GM12801 (cell line): ENCODE measurements at regions not wholly inside any gene's neighbourhood (a gene's known extent, or its start where the extent isn't known, plus 50 kb on each side); places are given as distances from the start of the nearest gene placed in this dataset.

Experiments used
- TF ChIP-seq, protein P1 (sequence below): IDR thresholded peaks from one replicate; pipeline ENCODE4 v1.5.1; 2011; ENCODE audit warnings: control low read depth; ENCODE audit not compliant: insufficient read length; ENCODE audit errors: extremely low read depth

DNA sequence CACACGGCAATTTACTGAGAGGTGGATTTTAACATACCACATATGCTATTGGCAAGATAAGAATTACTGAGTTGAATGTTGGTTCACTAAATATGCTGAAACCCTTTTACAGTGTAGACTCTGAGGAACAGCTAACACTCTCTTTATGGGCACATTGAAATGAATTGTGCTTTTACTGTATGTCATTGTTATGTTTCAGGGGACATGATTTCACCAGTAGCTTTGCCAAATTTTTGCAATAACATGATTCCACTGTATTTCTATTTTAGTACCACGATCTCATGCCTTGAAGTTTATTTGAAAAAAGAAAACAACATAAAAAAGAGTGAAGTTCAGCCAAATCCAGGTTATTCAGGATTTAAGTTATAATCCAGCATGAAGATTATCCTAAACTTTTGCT is 188.5 kb downstream of the HLX start:
- TF ChIP-seq, protein P1, sequence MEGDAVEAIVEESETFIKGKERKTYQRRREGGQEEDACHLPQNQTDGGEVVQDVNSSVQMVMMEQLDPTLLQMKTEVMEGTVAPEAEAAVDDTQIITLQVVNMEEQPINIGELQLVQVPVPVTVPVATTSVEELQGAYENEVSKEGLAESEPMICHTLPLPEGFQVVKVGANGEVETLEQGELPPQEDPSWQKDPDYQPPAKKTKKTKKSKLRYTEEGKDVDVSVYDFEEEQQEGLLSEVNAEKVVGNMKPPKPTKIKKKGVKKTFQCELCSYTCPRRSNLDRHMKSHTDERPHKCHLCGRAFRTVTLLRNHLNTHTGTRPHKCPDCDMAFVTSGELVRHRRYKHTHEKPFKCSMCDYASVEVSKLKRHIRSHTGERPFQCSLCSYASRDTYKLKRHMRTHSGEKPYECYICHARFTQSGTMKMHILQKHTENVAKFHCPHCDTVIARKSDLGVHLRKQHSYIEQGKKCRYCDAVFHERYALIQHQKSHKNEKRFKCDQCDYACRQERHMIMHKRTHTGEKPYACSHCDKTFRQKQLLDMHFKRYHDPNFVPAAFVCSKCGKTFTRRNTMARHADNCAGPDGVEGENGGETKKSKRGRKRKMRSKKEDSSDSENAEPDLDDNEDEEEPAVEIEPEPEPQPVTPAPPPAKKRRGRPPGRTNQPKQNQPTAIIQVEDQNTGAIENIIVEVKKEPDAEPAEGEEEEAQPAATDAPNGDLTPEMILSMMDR: no peak

DNA sequence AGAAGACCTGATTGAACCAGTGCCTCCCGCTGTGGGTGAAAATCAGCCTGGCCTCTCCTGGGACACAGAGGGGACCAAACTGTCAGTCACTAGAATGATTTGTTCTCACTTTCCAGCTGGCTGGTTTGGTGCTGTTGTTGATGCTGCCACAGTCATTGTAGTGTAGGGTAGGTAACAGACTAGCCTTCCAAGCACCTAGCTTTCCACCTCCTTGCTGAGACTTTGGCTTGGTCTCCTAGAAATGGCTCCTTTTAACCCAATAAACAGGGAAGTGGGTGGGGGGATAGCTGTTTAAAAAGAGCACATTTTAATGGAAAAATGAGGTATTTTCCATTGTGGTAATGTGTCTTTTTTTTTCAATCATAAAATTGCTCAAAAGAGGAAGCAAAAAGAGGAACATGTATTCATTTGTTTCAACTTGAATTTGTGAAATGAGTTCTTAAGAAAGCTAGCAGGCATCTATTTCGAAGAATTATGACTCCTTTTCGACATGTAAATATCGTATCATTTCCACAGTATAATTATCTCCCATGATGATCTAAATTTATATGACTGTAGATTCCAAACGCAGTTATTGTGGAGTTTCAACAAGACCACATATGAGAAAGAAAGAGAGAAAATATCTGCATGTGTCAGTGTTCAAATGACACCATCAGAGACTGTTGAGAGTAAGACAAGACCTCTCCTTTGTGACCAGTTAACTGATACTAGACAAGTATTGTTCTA is 190.1 kb downstream of the HLX start:
- TF ChIP-seq, protein P1: no peak

DNA sequence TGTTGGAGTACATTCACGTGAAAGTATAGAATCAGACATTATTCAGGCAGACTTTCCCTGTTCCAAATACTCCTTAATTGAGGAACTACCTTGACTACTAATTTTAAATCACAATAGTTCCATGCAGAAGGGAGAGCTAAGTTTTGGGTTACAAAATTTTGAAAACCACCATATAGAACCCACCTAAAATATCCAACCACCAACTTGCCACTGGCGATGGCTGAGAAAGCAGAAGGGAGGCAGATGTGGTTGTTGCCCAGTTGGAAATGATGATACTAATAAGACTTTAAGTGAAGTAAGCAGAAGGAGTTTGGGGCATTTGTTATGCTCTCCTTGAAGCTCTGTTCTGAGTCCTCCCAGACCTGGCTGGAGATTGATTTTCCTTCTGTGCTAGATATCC is 190.7 kb downstream of the HLX start:
- TF ChIP-seq, protein P1: no peak

DNA sequence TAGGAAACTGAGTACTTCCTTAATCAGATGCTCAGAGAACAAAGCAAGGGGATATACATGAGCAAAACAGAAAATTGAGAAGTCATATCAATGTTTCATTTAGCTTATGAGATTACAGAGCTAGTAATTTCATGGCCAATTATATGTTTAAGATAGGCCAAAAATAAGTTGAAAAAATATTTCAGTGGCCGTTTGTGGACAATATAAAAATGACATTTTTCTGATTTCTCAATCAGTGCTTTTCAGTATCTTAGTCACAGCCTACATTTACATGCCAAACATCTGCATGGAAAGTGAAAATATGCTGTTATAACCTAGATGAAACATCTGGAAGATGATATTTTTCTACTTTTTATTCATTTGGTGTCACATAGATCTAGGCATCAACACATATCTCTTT is 192.5 kb downstream of the HLX start:
- TF ChIP-seq, protein P1: no peak

DNA sequence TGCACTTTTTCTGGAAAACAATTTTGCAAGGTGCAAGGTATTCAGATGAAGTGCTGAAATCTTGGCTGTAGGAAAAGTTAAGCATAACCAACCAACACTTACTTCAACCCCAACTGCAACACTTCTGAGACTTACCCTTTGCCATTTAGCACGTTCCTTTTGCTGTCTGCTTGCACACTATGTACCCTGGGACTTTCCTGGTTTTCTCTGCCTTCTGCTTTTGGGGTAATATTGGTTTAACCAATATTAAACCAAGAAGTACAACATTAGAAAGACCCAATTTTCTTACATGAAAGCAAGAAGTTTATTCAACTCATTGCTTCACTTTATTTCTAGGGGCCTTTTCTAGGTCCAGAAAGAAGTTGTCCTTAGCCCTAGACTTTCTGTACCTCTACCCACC is 193.0 kb downstream of the HLX start:
- TF ChIP-seq, protein P1: no peak

DNA sequence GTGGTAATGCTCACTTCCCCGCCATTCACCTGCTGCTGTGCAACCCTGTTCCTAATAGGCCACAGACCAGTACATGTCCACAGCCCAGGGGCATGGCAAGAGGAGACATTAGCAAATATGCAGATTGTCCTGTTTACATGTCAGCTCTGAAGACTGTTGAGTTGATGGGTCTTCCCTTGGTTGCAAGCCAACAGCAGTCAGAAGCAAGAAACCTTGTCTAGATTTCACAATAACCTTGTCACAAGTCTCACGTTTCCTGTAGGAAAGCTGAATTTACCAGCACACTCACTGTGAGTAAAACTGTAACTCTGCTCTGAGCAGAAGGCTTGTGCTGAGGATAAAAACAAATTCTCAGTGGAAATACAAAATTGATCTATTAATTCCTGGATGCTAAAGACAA is 195.1 kb downstream of the HLX start:
- TF ChIP-seq, protein P1: no peak

DNA sequence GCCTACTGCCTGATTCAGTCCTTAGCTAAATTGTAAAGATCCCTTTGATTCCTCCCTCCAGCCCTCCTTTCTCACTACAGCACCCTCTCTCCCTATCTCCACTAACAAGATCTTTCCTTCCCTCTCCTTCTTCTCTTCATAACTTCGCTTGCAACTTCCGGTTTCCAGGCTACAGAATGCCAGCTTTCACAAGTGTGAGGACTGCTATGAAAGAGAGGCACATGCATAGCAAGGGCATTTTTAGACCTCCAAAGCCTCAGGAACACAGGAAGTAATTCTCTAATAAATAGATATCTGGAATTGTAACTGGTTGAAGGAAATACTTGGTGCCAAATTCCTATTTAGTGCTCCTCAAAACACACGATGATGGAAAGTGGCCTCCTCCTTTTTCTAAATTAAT is 196.7 kb downstream of the HLX start:
- TF ChIP-seq, protein P1: no peak
